BE2C (cell line): ENCODE measurements at regions not wholly inside any gene's neighbourhood (a gene's known extent, or its start where the extent isn't known, plus 50 kb on each side); places are given as distances from the start of the nearest gene placed in this dataset.

Experiments
- DNase-seq: peaks from one replicate; pipeline ENCODE4 v3.0.0-alpha.2; 2020
- H3K27me3 ChIP-seq: fragments of 250-450 bp; sonication (Bioruptor Pico); 2 replicates; pipeline ENCODE4 v1.5.1; 2020; ENCODE audit warnings: mild to moderate bottlenecking
- H3K36me3 ChIP-seq: fragments of 250-450 bp; sonication (Bioruptor Pico); 2 replicates; pipeline ENCODE4 v1.5.1; 2020; ENCODE audit warnings: mild to moderate bottlenecking
- H3K4me1 ChIP-seq: fragments of 250-450 bp; sonication (Bioruptor Pico); 2 replicates; pipeline ENCODE4 v1.5.1; 2020
- H3K4me3 ChIP-seq: 2 replicates; pipeline ENCODE4 v1.5.1; 2011; ENCODE audit warnings: low read depth, low read length
- H3K9me3 ChIP-seq: fragments of 250-450 bp; sonication (Bioruptor Pico); 2 replicates; pipeline ENCODE4 v1.5.1; 2020
- TF ChIP-seq, protein P1 (sequence below): IDR thresholded peaks from 2 replicates; pipeline ENCODE4 v1.5.1; 2012; ENCODE audit warnings: mild to moderate bottlenecking, low read depth, low read length

DNA sequence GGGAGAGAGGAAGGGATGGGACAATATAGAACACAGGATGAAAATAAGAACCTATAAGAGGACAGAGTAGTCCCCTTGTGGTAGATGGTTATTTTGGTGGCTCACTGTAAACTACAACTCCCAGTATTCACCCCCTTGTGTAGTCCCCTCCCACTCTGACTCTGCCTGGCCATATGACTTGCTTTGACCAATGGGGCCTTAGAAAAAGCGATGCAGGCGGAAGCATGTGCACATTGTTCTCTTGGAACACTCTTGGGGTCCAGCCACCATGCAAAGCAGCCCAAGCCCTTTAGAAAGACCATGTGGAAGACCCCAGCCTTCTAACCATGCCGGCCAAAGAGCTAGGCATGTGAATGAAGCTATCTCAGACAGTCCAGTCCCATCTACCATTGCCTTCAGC lies 415.0 kb downstream of the BCOR start:
- DNase-seq, result no peak
- H3K27me3 ChIP-seq, result no peaks in the 10 kb centered on the region
- TF ChIP-seq, protein P1, sequence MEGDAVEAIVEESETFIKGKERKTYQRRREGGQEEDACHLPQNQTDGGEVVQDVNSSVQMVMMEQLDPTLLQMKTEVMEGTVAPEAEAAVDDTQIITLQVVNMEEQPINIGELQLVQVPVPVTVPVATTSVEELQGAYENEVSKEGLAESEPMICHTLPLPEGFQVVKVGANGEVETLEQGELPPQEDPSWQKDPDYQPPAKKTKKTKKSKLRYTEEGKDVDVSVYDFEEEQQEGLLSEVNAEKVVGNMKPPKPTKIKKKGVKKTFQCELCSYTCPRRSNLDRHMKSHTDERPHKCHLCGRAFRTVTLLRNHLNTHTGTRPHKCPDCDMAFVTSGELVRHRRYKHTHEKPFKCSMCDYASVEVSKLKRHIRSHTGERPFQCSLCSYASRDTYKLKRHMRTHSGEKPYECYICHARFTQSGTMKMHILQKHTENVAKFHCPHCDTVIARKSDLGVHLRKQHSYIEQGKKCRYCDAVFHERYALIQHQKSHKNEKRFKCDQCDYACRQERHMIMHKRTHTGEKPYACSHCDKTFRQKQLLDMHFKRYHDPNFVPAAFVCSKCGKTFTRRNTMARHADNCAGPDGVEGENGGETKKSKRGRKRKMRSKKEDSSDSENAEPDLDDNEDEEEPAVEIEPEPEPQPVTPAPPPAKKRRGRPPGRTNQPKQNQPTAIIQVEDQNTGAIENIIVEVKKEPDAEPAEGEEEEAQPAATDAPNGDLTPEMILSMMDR, result no peak
- no peaks in the 10 kb centered on the region for H3K36me3 ChIP-seq
- no peaks in the 10 kb centered on the region for H3K9me3 ChIP-seq
- H3K4me1 ChIP-seq, result peaks cover 5% of the 10 kb centered on the region
- H3K4me3 ChIP-seq, result no peak overlapping the region

DNA sequence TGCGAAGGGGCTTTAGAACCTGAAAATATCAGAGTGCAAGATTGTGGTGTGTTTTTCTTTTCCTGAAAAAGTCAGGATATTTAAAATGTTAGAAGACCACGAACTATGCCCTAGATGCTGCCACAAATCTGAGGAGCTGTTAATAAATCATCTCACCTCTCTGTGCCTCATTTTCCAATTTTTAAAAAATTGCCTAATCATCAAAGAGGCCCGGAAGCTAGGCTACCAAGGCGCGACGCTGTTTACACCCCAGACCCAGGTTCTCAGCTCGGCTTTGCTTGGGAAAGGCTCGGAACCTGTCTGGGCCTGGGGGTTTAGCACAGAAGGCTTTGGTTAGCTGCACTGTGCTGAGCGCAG lies 409.6 kb downstream of the BCOR start:
- TF ChIP-seq, protein P1, result no peak
- no peak for DNase-seq
- no peaks in the 10 kb centered on the region for H3K9me3 ChIP-seq

DNA sequence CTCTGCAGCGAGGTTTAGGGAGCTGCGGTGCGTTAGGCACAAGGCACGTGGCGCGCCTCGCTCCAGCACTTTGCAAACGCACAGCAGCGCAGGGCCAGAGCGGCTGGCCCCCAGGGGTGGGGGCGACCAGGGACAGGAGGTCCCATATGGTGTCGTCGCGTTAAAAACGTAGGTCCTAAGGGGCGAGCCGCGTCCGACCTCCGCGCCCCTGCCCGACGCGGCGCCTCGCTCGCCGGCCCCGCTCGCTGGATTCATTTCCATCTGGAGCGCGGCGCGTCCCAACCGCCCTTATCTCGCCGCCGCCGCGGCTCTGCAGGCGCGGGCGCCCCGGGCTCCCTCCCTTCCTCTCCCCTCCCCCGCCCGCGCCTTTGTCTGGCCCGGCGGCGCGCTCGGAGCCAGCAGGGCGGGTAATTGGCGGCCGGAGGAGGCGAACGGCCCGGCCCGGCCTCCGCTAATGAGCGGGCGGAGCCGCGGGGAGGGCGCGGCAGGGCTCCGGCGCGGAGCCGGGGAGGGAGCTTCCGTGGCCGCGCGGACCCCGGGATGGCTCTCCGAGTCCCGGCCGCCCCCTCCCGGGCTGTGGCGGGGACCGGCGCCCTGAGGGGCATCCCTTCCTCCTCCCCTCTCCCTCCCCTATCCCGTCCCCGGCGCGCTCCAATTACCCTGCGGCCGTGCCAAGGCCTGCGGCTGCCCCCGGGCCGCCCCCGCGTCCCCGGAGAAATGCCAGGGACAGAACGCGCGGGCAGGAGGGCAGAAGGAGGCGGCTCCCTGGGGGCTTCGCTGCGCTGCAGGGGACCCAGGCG lies 409.0 kb downstream of the BCOR start:
- Histone ChIP-seq H3K4me1 (peaks cover 16% of the 10 kb centered on the region), H3K4me3 (peak overlapping the region; percentile 42), H3K9me3 (no peaks in the 10 kb centered on the region), H3K27me3 (no peaks in the 10 kb centered on the region), H3K36me3 (no peaks in the 10 kb centered on the region)
- TF ChIP-seq, protein P1, result no peak
- peak; percentile 85 for DNase-seq

More for the DNA sequence above, 409.6 kb downstream of the BCOR start:
- H3K4me3 ChIP-seq, result no peak overlapping the region
- H3K27me3 ChIP-seq, result no peaks in the 10 kb centered on the region
- no peaks in the 10 kb centered on the region for H3K36me3 ChIP-seq
- peaks cover 16% of the 10 kb centered on the region for H3K4me1 ChIP-seq

DNA sequence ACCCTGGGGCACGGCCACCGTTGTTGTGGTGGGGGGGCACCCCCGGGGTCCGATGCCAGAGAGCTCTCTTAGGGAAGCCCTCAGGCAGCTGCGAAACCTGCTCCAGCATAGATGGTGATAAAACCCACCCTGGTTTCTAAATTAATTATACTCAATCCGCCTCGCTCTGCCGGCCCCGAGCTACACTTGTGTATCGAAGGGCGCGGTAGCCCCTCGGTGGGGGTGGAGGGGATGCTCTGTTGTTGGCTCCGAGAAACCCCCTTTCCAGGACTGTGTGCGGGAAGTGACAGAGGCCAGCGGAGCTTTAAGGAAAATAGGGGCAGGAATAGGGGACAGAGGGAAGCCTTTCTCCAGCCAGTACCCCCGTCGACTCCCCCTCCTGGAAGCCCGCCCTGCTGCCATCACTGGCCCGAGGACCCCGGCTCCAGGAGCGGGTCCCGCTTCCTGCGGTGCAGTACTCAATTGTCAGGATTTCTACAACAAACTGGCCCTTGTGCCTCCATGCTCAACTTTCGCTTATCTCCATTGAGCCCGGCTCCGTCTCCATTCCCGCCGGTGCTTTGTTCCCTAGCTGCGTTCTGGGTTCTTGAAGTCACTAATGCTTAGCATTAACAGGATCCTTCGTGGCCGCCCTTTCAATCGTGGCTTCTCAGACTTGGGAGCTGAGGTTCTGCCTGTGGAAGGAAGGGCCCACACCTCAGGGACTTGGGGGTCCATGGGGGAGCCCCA lies 408.2 kb downstream of the BCOR start:
- DNase-seq, result peak; percentile 75
- TF ChIP-seq, protein P1, result no peak
- no peaks in the 10 kb centered on the region for H3K36me3 ChIP-seq
- peak overlapping the region; percentile 42 for H3K4me3 ChIP-seq
- no peaks in the 10 kb centered on the region for H3K27me3 ChIP-seq
- no peaks in the 10 kb centered on the region for H3K9me3 ChIP-seq
- peaks cover 18% of the 10 kb centered on the region for H3K4me1 ChIP-seq

DNA sequence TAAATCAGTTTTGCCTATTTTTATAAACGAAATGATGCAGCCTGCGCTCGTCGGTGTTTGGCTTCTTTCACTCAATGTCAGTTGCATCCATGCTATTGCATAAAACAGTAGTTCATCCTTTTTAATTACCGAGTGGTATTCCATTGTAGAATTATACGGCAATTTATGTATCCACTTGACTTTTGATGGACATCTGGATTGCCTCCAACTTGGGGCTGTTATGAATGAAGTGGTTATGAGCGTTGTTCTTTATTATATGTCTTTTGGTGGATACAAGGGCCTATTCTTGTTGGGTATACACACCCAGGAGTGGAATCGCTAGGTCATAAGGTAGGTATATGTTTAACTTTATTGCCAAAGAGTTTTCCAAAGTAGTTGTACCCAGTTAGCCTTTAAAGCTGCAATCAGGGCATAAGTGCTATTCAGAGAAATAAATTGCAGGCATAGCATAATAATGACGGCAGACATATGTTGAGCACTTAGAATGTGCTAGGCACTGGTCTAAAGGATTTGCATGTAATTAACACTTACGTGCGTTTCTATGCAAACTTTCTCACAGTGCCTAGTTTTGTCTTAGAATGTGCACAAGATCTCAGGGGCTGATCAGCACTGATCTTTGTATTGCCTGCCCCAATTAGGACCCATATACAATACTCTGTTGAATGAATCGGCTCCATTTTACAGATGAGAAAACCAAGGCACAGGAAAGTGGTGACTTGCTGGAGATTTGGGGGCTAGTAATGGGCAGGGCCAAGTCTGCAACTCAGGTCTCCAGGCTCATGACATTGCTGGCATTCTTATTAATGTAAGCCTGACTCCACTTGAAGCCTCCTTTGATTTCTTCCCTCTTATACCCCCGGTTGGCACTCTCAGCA lies 407.0 kb downstream of the BCOR start:
- Histone ChIP-seq H3K36me3 (no peaks in the 10 kb centered on the region), H3K27me3 (no peaks in the 10 kb centered on the region), H3K4me1 (peaks cover 18% of the 10 kb centered on the region), H3K9me3 (no peaks in the 10 kb centered on the region), H3K4me3 (no peak overlapping the region)
- no peak for DNase-seq
- TF ChIP-seq, protein P1, result no peak
